PC-3 (cell line): ENCODE measurements at regions not wholly inside any gene's neighbourhood (a gene's known extent, or its start where the extent isn't known, plus 50 kb on each side); places are given as distances from the start of the nearest gene placed in this dataset.
"Not testable (repeated sequence)": the region's sequence is repeated elsewhere in the genome, so short reads cannot be mapped to it uniquely, and the experiment has no call there.

ENCODE experiments used
- ATAC-seq: fragments of 200-7000 bp; cut with Tn5 transposase; 2 replicates; pipeline ENCODE4 v1.9.1; 2020; ENCODE audit warnings: mild to moderate bottlenecking, moderate library complexity
- BruUV-seq: library from RNA; stranded (reverse); fragments of 400-500 nt; replicated peaks from 2 replicates; lab custom pipeline; 2021; lab: Mats Ljungman, UMichigan
- CTCF ChIA-PET: fragments of 300-600 bp; sonication (Branson Sonifier 250); formaldehyde crosslinking; loops from one replicate; lab custom pipeline; 2022; ENCODE audit warnings: antibody characterized with exemption; lab: Charles Lee
- POLR2A ChIA-PET: fragments of 300-600 bp; sonication (Branson Sonifier 250); formaldehyde crosslinking; loops from one replicate; lab custom pipeline; 2022; ENCODE audit warnings: antibody characterized with exemption; ENCODE audit not compliant: unreplicated experiment; lab: Charles Lee
- DNase-seq: peaks from one replicate; pipeline ENCODE4 v3.0.0-alpha.2; 2015
- H2AFZ ChIP-seq: fragments of 300-600 bp; sonication (generic); 2 replicates; pipeline ENCODE4 v1.6.0; 2016; ENCODE audit warnings: antibody characterized with exemption, low read length
- H3F3A ChIP-seq: fragments of 300-600 bp; sonication (generic); one replicate; pipeline ENCODE4 v1.6.0; 2017; ENCODE audit warnings: antibody characterized with exemption, low read length, control low read depth, mild to moderate bottlenecking; ENCODE audit not compliant: unreplicated experiment
- H3K27ac ChIP-seq: fragments of 300-600 bp; sonication (generic); 2 replicates; pipeline ENCODE4 v1.5.1; 2016; ENCODE audit warnings: mild to moderate bottlenecking, low read length
- H3K27me3 ChIP-seq: fragments of 300-600 bp; sonication (generic); 2 replicates; pipeline ENCODE4 v1.6.1; 2016; ENCODE audit warnings: low read length, mixed read lengths
- H3K36me3 ChIP-seq: fragments of 300-600 bp; sonication (generic); 2 replicates; pipeline ENCODE4 v1.6.1; 2016; ENCODE audit warnings: low read depth, mixed run types, low read length, mixed read lengths
- H3K4me1 ChIP-seq: fragments of 300-600 bp; sonication (generic); 2 replicates; pipeline ENCODE4 v1.5.1; 2016; ENCODE audit warnings: low read length; ENCODE audit not compliant: insufficient read depth
- H3K4me2 ChIP-seq: fragments of 300-600 bp; sonication (generic); 2 replicates; pipeline ENCODE4 v1.6.0; 2016; ENCODE audit warnings: low read length
- H3K4me3 ChIP-seq: fragments of 300-600 bp; sonication (generic); 2 replicates; pipeline ENCODE4 v1.5.1; 2016; ENCODE audit warnings: mild to moderate bottlenecking, low read length, mixed read lengths
- H3K79me2 ChIP-seq: fragments of 300-600 bp; sonication (generic); 2 replicates; pipeline ENCODE4 v1.6.1; 2017; ENCODE audit warnings: low read length, mixed read lengths
- H3K9ac ChIP-seq: fragments of 300-600 bp; sonication (generic); 2 replicates; pipeline ENCODE4 v1.6.0; 2016; ENCODE audit warnings: mild to moderate bottlenecking, low read length
- H3K9me2 ChIP-seq: fragments of 300-600 bp; sonication (generic); replicated peaks from 2 replicates; pipeline ENCODE4 v1.6.1; 2016; ENCODE audit warnings: mixed run types, low read length, mixed read lengths
- H3K9me3 ChIP-seq: fragments of 300-600 bp; sonication (generic); 2 replicates; pipeline ENCODE4 v1.6.1; 2016; ENCODE audit warnings: low read length, mixed read lengths
- H4K20me1 ChIP-seq: fragments of 300-600 bp; sonication (generic); 2 replicates; pipeline ENCODE4 v1.6.1; 2016; ENCODE audit warnings: low read length, mixed read lengths
- CTCF ChIP-seq: fragments of 300-600 bp; sonication (generic); conservative IDR thresholded peaks from 2 replicates; pipeline ENCODE4 v1.5.1; 2017; ENCODE audit warnings: antibody characterized with exemption, low read depth, mild to moderate bottlenecking, low read length
- EZH2 ChIP-seq: fragments of 300-600 bp; sonication (generic); IDR thresholded peaks from one replicate; pipeline ENCODE4 v1.6.1; 2017; ENCODE audit warnings: antibody characterized with exemption, mild to moderate bottlenecking, low read length; ENCODE audit not compliant: unreplicated experiment
- EZH2phosphoT487 ChIP-seq: fragments of 300-600 bp; sonication (generic); IDR thresholded peaks from 2 replicates; pipeline ENCODE4 v1.6.1; 2018; ENCODE audit warnings: mild to moderate bottlenecking, antibody characterized with exemption, low read length, borderline replicate concordance
- intact Hi-C: fragments of 100-400 bp; cut with micrococcal nuclease; formaldehyde crosslinking; loops from 2 replicates; pipeline ENCODE4 v1.9.0; 2023

- intact Hi-C loops, H3K9me3 ChIP-seq, H3K27me3 ChIP-seq, POLR2A ChIA-PET, CTCF ChIA-PET, H2AFZ ChIP-seq, H3K36me3 ChIP-seq, H3K4me2 ChIP-seq, BruUV-seq, H3K4me3 ChIP-seq, H4K20me1 ChIP-seq, H3K4me1 ChIP-seq, H3F3A ChIP-seq, H3K9ac ChIP-seq, H3K79me2 ChIP-seq, H3K9me2 ChIP-seq, ATAC-seq, DNase-seq, H3K27ac ChIP-seq: not testable (repeated sequence)
These were observed 75.1 kb downstream of the KBTBD2 start for GRCh38 chr7:32816409-32816948.

GRCh38 chr7:32814779-32815178 is 76.8 kb downstream of the KBTBD2 start:
- H3K36me3 ChIP-seq, CTCF ChIA-PET, H4K20me1 ChIP-seq, H3K9ac ChIP-seq, H3K4me3 ChIP-seq, POLR2A ChIA-PET, H3K9me3 ChIP-seq, intact Hi-C loops, H3K79me2 ChIP-seq, H3K27me3 ChIP-seq, ATAC-seq, H3K4me1 ChIP-seq, H2AFZ ChIP-seq, H3F3A ChIP-seq, H3K27ac ChIP-seq, H3K9me2 ChIP-seq, BruUV-seq, DNase-seq, H3K4me2 ChIP-seq: not testable (repeated sequence)

GRCh38 chr7:32809871-32810270 is 81.7 kb downstream of the KBTBD2 start:
- no TSS peak for BruUV-seq
- Histone ChIP-seq H3K4me1 (no peaks in the 10 kb centered on the region), H3K36me3 (no peaks in the 10 kb centered on the region), H3K27me3 (no peaks in the 10 kb centered on the region), H3K79me2 (no peaks in the 10 kb centered on the region), H3K9ac (no peak overlapping the region), H3K9me2 (no peaks in the 10 kb centered on the region), H3K9me3 (no peaks in the 10 kb centered on the region), H3K4me3 (no peak overlapping the region), H3F3A (no peaks in the 10 kb centered on the region), H3K4me2 (no peak overlapping the region), H2AFZ (no peak overlapping the region), H3K27ac (no peak overlapping the region), H4K20me1 (no peaks in the 10 kb centered on the region)
- DNase-seq (no peak), ATAC-seq (no peak)
- CTCF ChIA-PET = no interaction called here
- POLR2A ChIA-PET = no interaction called here
- no peak for TF ChIP-seq EZH2phosphoT487
- no peak for TF ChIP-seq CTCF
- no peak for TF ChIP-seq EZH2
- intact Hi-C loops = no loop called here

- TF ChIP-seq EZH2phosphoT487 (no peak), EZH2 (no peak), CTCF (no peak)
These were observed 82.2 kb downstream of the KBTBD2 start for GRCh38 chr7:32809347-32809746.

More at GRCh38 chr7:32809347-32809746, 82.2 kb downstream of the KBTBD2 start:
- no peak for ATAC-seq
- Histone ChIP-seq H4K20me1 (no peaks in the 10 kb centered on the region), H3K9ac (no peak overlapping the region), H3K27ac (no peak overlapping the region), H3K36me3 (no peaks in the 10 kb centered on the region), H3K9me2 (no peaks in the 10 kb centered on the region), H2AFZ (no peak overlapping the region), H3K9me3 (no peaks in the 10 kb centered on the region), H3F3A (no peaks in the 10 kb centered on the region), H3K4me3 (no peak overlapping the region), H3K4me1 (no peaks in the 10 kb centered on the region), H3K79me2 (no peaks in the 10 kb centered on the region), H3K27me3 (no peaks in the 10 kb centered on the region), H3K4me2 (no peak overlapping the region)
- CTCF ChIA-PET = no interaction called here
- no peak for DNase-seq
- intact Hi-C loops = no loop called here
- BruUV-seq = no TSS peak
- POLR2A ChIA-PET = no interaction called here
